ENCODE measurements at regions not wholly inside any gene's neighbourhood (a gene's known extent, or its start where the extent isn't known, plus 50 kb on each side); places are given as distances from the start of the nearest gene placed in this dataset.

GRCh38 chr4:131531087-131531486 lies 1618.0 kb upstream of the PCDH10 start:
- no peak for TF ChIP-seq GATA3 (IDR thresholded peaks at IDR 0.05; ENCODE audit: low read depth, low read length)
- no peak for TF ChIP-seq GATA2 (IDR thresholded peaks at IDR 0.05; ENCODE audit: low read depth, low read length)
